ENCODE measurements at regions not wholly inside any gene's neighbourhood (a gene's known extent, or its start where the extent isn't known, plus 50 kb on each side); places are given as distances from the start of the nearest gene placed in this dataset.

- TF ChIP-seq CTCF (IDR thresholded peaks at IDR 0.05): no peak
- Mint-ChIP-seq H3K4me3 (no peak overlapping the region), H3K27ac (no peak overlapping the region), H3K9me3 (no peaks in the 10 kb centered on the region), H3K27me3 (ENCODE audit: low read depth, poor library complexity) (peaks cover 4% of the 10 kb centered on the region), H3K36me3 (ENCODE audit: low read depth) (no peaks in the 10 kb centered on the region), H3K4me1 (no peaks in the 10 kb centered on the region)
- DNase-seq: no peak
Observed at GRCh38 chr2:192245329-192245728, 50.6 kb upstream of the TMEFF2 start.
